Tibial artery (tissue), 4 donors: ENCODE measurements at regions not wholly inside any gene's neighbourhood (a gene's known extent, or its start where the extent isn't known, plus 50 kb on each side); places are given as distances from the start of the nearest gene placed in this dataset.
A peak's percentile ranks its signal among the peaks of the same experiment; 100 is the strongest.

Experiments
- DNase-seq, 2 donors: peaks; one replicate each; pipeline ENCODE4 v3.0.0-alpha.2; 2019
- H3K27ac ChIP-seq, 2 donors: fragments of 200-600 bp; sonication (generic) in 1 of 2; 1 replicate in 1 of 2; 2 replicates in 1 of 2; pipeline ENCODE4 v1.5.1; 2018 to 2019; ENCODE audit warnings: mild to moderate bottlenecking in 1 of 2
- H3K27me3 ChIP-seq, 2 donors: fragments of 200-600 bp; sonication (generic) in 1 of 2; one replicate each; pipeline versions ENCODE4 v1.5.1 to v1.6.0; 2016 to 2019
- H3K36me3 ChIP-seq, 3 donors: fragments of 200-600 bp; sonication (generic) in 2 of 3; one replicate each; pipeline ENCODE4 v1.5.1; 2016 to 2019; ENCODE audit warnings: mild to moderate bottlenecking in 2 of 3
- H3K4me1 ChIP-seq, 4 donors: fragments of 200-600 bp; sonication (generic) in 2 of 4; 1 replicate in 3 of 4; 2 replicates in 1 of 4; pipeline ENCODE4 v1.5.1; 2016 to 2019
- H3K4me3 ChIP-seq, 2 donors: fragments of 200-600 bp; sonication (generic) in 1 of 2; 1 replicate in 1 of 2; 2 replicates in 1 of 2; pipeline ENCODE4 v1.5.1; 2018 to 2019; ENCODE audit warnings: mild to moderate bottlenecking in 2 of 2
- H3K9me3 ChIP-seq, 3 donors: fragments of 200-600 bp; sonication (generic) in 1 of 3; one replicate each; pipeline ENCODE4 v1.5.1; 2016 to 2019
- intact Hi-C: fragments of 100-400 bp; cut with DNase I; formaldehyde crosslinking; loops from one replicate; pipeline ENCODE4 v1.15.0; 2023; ENCODE audit warnings: low total_unique reads
- TF ChIP-seq, protein P1 (sequence below), 2 experiments: fragments of 200-600 bp in 1 of 2; fragments of 450-650 bp in 1 of 2; IDR thresholded peaks; one replicate each; pipeline ENCODE4 v1.5.1; 2017 to 2019; ENCODE audit warnings: antibody characterized with exemption in 2 of 2, mild to moderate bottlenecking in 1 of 2, moderate library complexity in 1 of 2

GRCh38 chr15:62571072-62571471, 406.0 kb upstream of the C2CD4B start:
- Histone ChIP-seq H3K4me3 (no peak overlapping the region), H3K36me3 (no peaks in the 10 kb centered on the region), H3K27me3 (no peaks in the 10 kb centered on the region), H3K27ac (peak overlapping the region; percentile 54 to 68), H3K4me1 (peaks cover 0 to 43% (median 16%) of the 10 kb centered on the region in 4 donors), H3K9me3 (no peaks in the 10 kb centered on the region)
- intact Hi-C loops: no loop called here
- DNase-seq: no peak
- TF ChIP-seq, protein P1, sequence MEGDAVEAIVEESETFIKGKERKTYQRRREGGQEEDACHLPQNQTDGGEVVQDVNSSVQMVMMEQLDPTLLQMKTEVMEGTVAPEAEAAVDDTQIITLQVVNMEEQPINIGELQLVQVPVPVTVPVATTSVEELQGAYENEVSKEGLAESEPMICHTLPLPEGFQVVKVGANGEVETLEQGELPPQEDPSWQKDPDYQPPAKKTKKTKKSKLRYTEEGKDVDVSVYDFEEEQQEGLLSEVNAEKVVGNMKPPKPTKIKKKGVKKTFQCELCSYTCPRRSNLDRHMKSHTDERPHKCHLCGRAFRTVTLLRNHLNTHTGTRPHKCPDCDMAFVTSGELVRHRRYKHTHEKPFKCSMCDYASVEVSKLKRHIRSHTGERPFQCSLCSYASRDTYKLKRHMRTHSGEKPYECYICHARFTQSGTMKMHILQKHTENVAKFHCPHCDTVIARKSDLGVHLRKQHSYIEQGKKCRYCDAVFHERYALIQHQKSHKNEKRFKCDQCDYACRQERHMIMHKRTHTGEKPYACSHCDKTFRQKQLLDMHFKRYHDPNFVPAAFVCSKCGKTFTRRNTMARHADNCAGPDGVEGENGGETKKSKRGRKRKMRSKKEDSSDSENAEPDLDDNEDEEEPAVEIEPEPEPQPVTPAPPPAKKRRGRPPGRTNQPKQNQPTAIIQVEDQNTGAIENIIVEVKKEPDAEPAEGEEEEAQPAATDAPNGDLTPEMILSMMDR (IDR thresholded peaks at IDR 0.05): no peak

DNA sequence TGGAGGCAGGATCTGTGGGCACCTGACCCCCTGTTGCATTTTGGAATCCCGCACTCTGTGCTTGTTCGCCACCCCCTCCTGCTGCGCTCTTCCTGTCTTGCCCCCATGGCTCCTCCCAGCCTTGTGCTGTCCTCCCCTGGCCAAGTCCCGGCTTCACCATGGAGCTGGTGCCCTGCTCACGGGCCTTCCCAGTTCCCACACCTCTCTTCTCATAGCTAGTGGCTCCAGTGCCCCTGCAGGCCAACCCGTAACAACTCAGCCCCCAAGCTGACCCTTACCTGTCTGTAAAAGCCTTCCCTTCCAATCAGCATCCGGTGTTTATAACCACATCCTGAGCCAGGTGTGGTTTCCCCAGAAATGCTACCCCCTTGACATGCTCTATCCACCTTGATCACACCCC, 407.7 kb upstream of the C2CD4B start:
- H3K4me1 ChIP-seq: peaks cover 0 to 39% (median 16%) of the 10 kb centered on the region in 4 donors
- no peaks in the 10 kb centered on the region for H3K36me3 ChIP-seq
- TF ChIP-seq, protein P1 (IDR thresholded peaks at IDR 0.05): no peak
- no peak overlapping the region for H3K4me3 ChIP-seq
- intact Hi-C loops: no loop called here
- DNase-seq: no peak
- no peaks in the 10 kb centered on the region for H3K27me3 ChIP-seq
- no peaks in the 10 kb centered on the region for H3K9me3 ChIP-seq
- no peak overlapping the region for H3K27ac ChIP-seq

GRCh38 chr15:62573876-62574275, 408.8 kb upstream of the C2CD4B start:
- H3K4me3 ChIP-seq: no peak overlapping the region
- intact Hi-C loops: no loop called here
- TF ChIP-seq, protein P1 (IDR thresholded peaks at IDR 0.05): no peak
- no peaks in the 10 kb centered on the region for H3K27me3 ChIP-seq
- H3K27ac ChIP-seq: no peak overlapping the region
- DNase-seq: no peak
- H3K9me3 ChIP-seq: no peaks in the 10 kb centered on the region
- H3K36me3 ChIP-seq: no peaks in the 10 kb centered on the region
- H3K4me1 ChIP-seq: peaks cover 0 to 39% (median 16%) of the 10 kb centered on the region in 4 donors

DNA sequence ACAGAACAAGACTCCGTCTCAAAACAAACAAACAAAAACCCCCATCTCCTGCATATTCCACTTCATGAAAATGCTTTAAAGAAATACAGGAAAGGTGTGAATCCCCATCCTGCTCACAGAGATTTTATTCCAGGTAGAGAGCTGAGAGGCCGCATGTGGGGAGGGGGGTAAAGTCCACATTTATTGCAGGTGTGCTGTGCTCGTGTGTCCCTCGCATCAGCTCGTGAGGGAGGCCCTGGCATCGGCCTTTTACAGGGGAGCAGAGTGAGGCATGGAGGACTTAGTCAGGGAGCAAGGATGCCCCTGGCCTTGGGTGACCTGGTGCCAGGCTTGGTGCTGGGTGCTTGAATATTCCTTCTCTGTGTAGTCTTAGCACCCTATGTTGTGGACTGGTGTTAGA, 413.5 kb upstream of the C2CD4B start:
- TF ChIP-seq, protein P1 (IDR thresholded peaks at IDR 0.05): no peak
- Histone ChIP-seq H3K27me3 (no peaks in the 10 kb centered on the region), H3K4me1 (peaks cover 0 to 28% (median 0%) of the 10 kb centered on the region in 4 donors), H3K27ac (no peak overlapping the region), H3K36me3 (no peaks in the 10 kb centered on the region), H3K9me3 (no peaks in the 10 kb centered on the region), H3K4me3 (no peak overlapping the region)
- intact Hi-C loops: no loop called here
- no peak for DNase-seq

- DNase-seq: no peak
- intact Hi-C loops: no loop called here
- Histone ChIP-seq H3K27ac (no peak overlapping the region), H3K4me1 (peaks cover 0 to 31% (median 0%) of the 10 kb centered on the region in 4 donors), H3K36me3 (no peaks in the 10 kb centered on the region), H3K4me3 (no peak overlapping the region), H3K9me3 (no peaks in the 10 kb centered on the region), H3K27me3 (no peaks in the 10 kb centered on the region)
- TF ChIP-seq, protein P1 (IDR thresholded peaks at IDR 0.05): no peak
Measured at GRCh38 chr15:62578960-62579359, 413.9 kb upstream of the C2CD4B start.

DNA sequence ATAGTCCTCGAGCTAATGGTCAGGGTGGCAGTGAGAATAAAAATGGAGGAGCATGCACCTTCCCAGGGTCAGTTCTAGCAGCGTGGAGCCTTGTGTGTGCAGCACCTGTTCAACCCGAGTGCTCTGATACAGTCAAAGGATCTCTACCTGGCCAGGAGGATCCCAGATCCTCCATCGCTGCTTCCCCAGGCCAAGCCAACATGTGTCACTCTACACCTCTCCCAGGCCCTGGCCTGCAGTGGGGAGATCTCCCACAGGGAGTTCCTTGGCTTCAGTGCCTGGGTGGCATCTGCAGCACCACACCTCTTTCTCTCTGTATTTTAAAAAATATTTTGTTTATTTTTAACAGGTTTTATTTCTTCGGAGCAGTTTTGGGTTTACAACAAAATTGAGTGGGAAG, 414.8 kb upstream of the C2CD4B start:
- intact Hi-C loops: no loop called here

More for the DNA sequence above, 414.8 kb upstream of the C2CD4B start:
- H3K27ac ChIP-seq: no peak overlapping the region
- TF ChIP-seq, protein P1 (IDR thresholded peaks at IDR 0.05): no peak
- no peaks in the 10 kb centered on the region for H3K27me3 ChIP-seq
- H3K4me3 ChIP-seq: no peak overlapping the region
- H3K4me1 ChIP-seq: peaks cover 0 to 38% (median 0%) of the 10 kb centered on the region in 4 donors
- H3K9me3 ChIP-seq: no peaks in the 10 kb centered on the region
- DNase-seq: no peak
- no peaks in the 10 kb centered on the region for H3K36me3 ChIP-seq
